Osteoblast (primary cell): ENCODE measurements at regions not wholly inside any gene's neighbourhood (a gene's known extent, or its start where the extent isn't known, plus 50 kb on each side); places are given as distances from the start of the nearest gene placed in this dataset.

Source experiments
- DNase-seq: peaks from one replicate; pipeline ENCODE4 v3.0.0; 2011; ENCODE audit warnings: low spot score, mixed read lengths; ENCODE audit not compliant: insufficient read length; ENCODE audit errors: missing footprints
- H2AFZ ChIP-seq: 2 replicates; pipeline ENCODE4 v1.6.0; 2011; ENCODE audit warnings: mild to moderate bottlenecking, low read length
- H3K27ac ChIP-seq: 2 replicates; pipeline ENCODE4 v1.5.1; 2011; ENCODE audit warnings: mild to moderate bottlenecking, low read depth, low read length, moderate library complexity
- H3K27me3 ChIP-seq: 2 replicates; pipeline ENCODE4 v1.6.0; 2012; ENCODE audit warnings: mild to moderate bottlenecking, control low read depth, inconsistent platforms, low read length, moderate library complexity; ENCODE audit not compliant: insufficient read depth
- H3K36me3 ChIP-seq: 2 replicates; pipeline ENCODE4 v1.5.1; 2011; ENCODE audit warnings: mild to moderate bottlenecking, low read length, control low read depth, moderate library complexity; ENCODE audit not compliant: insufficient read depth
- H3K4me1 ChIP-seq: 2 replicates; pipeline ENCODE4 v1.5.1; 2011; ENCODE audit warnings: mild to moderate bottlenecking, low read length, control low read depth, moderate library complexity; ENCODE audit not compliant: insufficient read depth
- H3K4me2 ChIP-seq: 2 replicates; pipeline ENCODE4 v1.6.0; 2011; ENCODE audit warnings: mild to moderate bottlenecking, low read length; ENCODE audit not compliant: insufficient read depth
- H3K4me3 ChIP-seq: fragments of 200-600 bp; sonication (generic); 3 replicates; pipeline ENCODE4 v1.5.1; 2012; ENCODE audit warnings: mild to moderate bottlenecking, low read length, inconsistent platforms; ENCODE audit not compliant: insufficient read depth
- H3K79me2 ChIP-seq: 2 replicates; pipeline ENCODE4 v1.6.0; 2012; ENCODE audit warnings: mild to moderate bottlenecking, low read length, control low read depth, inconsistent platforms; ENCODE audit not compliant: insufficient read depth
- H3K9me3 ChIP-seq: 2 replicates; pipeline ENCODE4 v1.5.1; 2011; ENCODE audit warnings: low read depth, low read length, control low read depth
- H4K20me1 ChIP-seq: 2 replicates; pipeline ENCODE4 v1.6.0; 2012; ENCODE audit warnings: mild to moderate bottlenecking, low read length, control low read depth; ENCODE audit not compliant: insufficient read depth
- CTCF ChIP-seq: IDR thresholded peaks from 2 replicates; pipeline ENCODE4 v1.5.1; 2011; ENCODE audit warnings: mild to moderate bottlenecking, low read depth, low read length, moderate library complexity; ENCODE audit errors: extremely low read depth

- H3K36me3 ChIP-seq, result no peaks in the 10 kb centered on the region
- no peak for TF ChIP-seq CTCF
- H3K79me2 ChIP-seq, result no peaks in the 10 kb centered on the region
- H4K20me1 ChIP-seq, result no peaks in the 10 kb centered on the region
- no peak overlapping the region for H3K4me3 ChIP-seq
- H3K27ac ChIP-seq, result no peak overlapping the region
- no peaks in the 10 kb centered on the region for H3K27me3 ChIP-seq
- H3K4me2 ChIP-seq, result no peak overlapping the region
- H2AFZ ChIP-seq, result no peak overlapping the region
- no peak for DNase-seq
- H3K9me3 ChIP-seq, result no peaks in the 10 kb centered on the region
- no peaks in the 10 kb centered on the region for H3K4me1 ChIP-seq
Measured at GRCh38 chr10:121337427-121337826, 260.8 kb downstream of the FGFR2 start.

DNA sequence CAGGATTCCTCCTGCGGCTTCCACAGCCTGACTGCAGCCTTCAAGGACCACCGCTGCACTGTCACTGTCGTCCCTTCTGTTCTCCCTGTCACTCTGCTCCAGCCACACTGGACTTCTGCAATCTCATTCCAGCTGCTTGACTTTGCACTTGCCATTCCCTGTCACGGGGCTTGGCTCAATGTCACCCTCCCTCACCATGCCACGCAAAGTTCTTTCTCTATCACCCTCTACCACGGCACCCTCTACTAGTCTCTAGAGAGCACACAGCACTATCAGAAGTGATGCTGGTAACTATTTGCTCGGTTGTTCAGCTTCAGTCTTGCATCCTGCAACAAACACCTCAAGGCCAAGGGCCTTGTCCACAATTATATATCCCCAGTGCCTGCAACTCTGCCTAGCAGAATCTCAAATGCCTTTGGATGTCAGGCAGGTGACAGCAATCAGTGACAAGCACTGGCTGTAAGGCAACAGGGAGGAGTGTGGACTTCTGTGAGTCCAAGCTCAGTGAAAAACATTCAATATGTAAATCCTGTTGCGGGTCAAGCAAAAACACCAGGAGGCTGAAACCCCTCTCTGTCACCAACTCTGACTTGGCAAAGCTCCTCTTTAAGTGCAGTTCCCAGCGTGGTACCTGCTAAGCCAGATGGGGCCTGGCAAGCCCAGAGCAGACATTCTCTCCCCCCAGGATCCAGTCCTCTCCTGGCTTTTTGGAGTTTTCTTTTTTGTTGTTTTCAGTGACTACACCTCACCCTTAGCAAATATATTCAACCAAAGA is 259.9 kb downstream of the FGFR2 start:
- DNase-seq, result no peak
- H3K4me1 ChIP-seq, result no peaks in the 10 kb centered on the region
- no peaks in the 10 kb centered on the region for H3K9me3 ChIP-seq
- H3K4me3 ChIP-seq, result no peak overlapping the region
- TF ChIP-seq CTCF, result no peak
- H3K79me2 ChIP-seq, result no peaks in the 10 kb centered on the region
- no peaks in the 10 kb centered on the region for H3K27me3 ChIP-seq
- no peaks in the 10 kb centered on the region for H3K36me3 ChIP-seq
- no peak overlapping the region for H3K27ac ChIP-seq
- no peaks in the 10 kb centered on the region for H4K20me1 ChIP-seq
- no peak overlapping the region for H2AFZ ChIP-seq
- H3K4me2 ChIP-seq, result no peak overlapping the region

DNA sequence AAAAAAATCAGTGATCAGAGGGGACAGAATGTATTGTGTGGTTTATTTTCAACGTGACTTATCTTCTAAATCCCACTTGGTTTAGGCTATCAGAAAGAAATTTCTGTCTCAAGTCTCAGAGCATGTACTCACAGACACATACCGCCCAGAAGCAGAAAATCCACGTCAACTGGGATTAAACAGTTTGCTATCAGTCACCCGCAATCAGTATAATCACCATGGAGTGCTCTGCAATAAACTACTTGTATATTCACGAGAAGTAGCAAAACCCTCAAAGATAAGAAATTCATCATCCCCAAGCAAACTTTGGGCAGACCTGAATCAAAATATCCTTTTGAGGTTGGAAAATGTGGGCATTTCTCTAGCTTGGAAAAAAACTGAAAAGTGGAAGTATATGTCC is 259.1 kb downstream of the FGFR2 start:
- Histone ChIP-seq H3K4me3 (no peak overlapping the region), H3K9me3 (no peaks in the 10 kb centered on the region), H4K20me1 (no peaks in the 10 kb centered on the region), H3K79me2 (no peaks in the 10 kb centered on the region), H3K36me3 (no peaks in the 10 kb centered on the region), H3K27ac (no peak overlapping the region), H2AFZ (no peak overlapping the region), H3K4me2 (no peak overlapping the region), H3K27me3 (no peaks in the 10 kb centered on the region), H3K4me1 (no peaks in the 10 kb centered on the region)
- DNase-seq, result no peak
- no peak for TF ChIP-seq CTCF

GRCh38 chr10:121340271-121340831 is 257.9 kb downstream of the FGFR2 start:
- H2AFZ ChIP-seq, result no peak overlapping the region
- H4K20me1 ChIP-seq, result no peaks in the 10 kb centered on the region
- H3K79me2 ChIP-seq, result no peaks in the 10 kb centered on the region
- H3K4me2 ChIP-seq, result no peak overlapping the region
- H3K4me3 ChIP-seq, result no peak overlapping the region
- no peaks in the 10 kb centered on the region for H3K36me3 ChIP-seq
- no peaks in the 10 kb centered on the region for H3K27me3 ChIP-seq
- DNase-seq, result no peak
- no peaks in the 10 kb centered on the region for H3K9me3 ChIP-seq
- no peaks in the 10 kb centered on the region for H3K4me1 ChIP-seq
- TF ChIP-seq CTCF, result no peak
- no peak overlapping the region for H3K27ac ChIP-seq
